WTC11 (cell line): ENCODE measurements at regions not wholly inside any gene's neighbourhood (a gene's known extent, or its start where the extent isn't known, plus 50 kb on each side); places are given as distances from the start of the nearest gene placed in this dataset.

Experiments used
- ATAC-seq: fragments of 200-7000 bp; cut with Tn5 transposase; 2 replicates; pipeline ENCODE4 v1.10.0; 2021; ENCODE audit warnings: mild to moderate bottlenecking, moderate library complexity
- CTCF ChIA-PET: fragments of 300-600 bp; sonication (Branson Sonifier 250); formaldehyde crosslinking; loops from one replicate; lab custom pipeline; 2021; ENCODE audit warnings: antibody characterized with exemption; lab: Charles Lee
- POLR2A ChIA-PET: fragments of 350-600 bp; sonication (Branson Sonifier 250); formaldehyde crosslinking; loops from one replicate; lab custom pipeline; 2021; ENCODE audit warnings: antibody characterized with exemption; lab: Charles Lee
- DNase-seq: peaks from one replicate; pipeline ENCODE4 v3.0.0; 2021; ENCODE audit warnings: low spot score
- H3K27ac Mint-ChIP-seq: 2 replicates; pipeline ENCODE4 v1.8.0; 2021; ENCODE audit warnings: mixed read lengths
- H3K27me3 Mint-ChIP-seq: 2 replicates; pipeline ENCODE4 v1.8.0; 2021; ENCODE audit warnings: low read depth, mild to moderate bottlenecking, moderate library complexity, mixed read lengths
- H3K36me3 Mint-ChIP-seq: 2 replicates; pipeline ENCODE4 v1.8.0; 2021; ENCODE audit warnings: mixed read lengths
- H3K4me1 Mint-ChIP-seq: 2 replicates; pipeline ENCODE4 v1.8.0; 2022; ENCODE audit warnings: mixed read lengths
- H3K4me3 Mint-ChIP-seq: 2 replicates; pipeline ENCODE4 v1.8.0; 2021; ENCODE audit warnings: mild to moderate bottlenecking, moderate library complexity, mixed read lengths
- H3K9me3 Mint-ChIP-seq: 2 replicates; pipeline ENCODE4 v1.8.0; 2021; ENCODE audit warnings: mixed read lengths
- AFF4 ChIP-seq: sonication (generic); formaldehyde crosslinking; IDR thresholded peaks from 2 replicates; pipeline ENCODE4 v1.8.1; 2023; ENCODE audit warnings: mild to moderate bottlenecking, missing genetic modification reagents, borderline replicate concordance
- CDX4 ChIP-seq: fragments of 250-450 bp; sonication (Bioruptor Pico); IDR thresholded peaks from 2 replicates; pipeline ENCODE4 v1.9.0; 2021; ENCODE audit warnings: moderate library complexity, mild to moderate bottlenecking, inconsistent platforms, borderline replicate concordance
- HMGXB4 ChIP-seq: sonication (generic); formaldehyde crosslinking; IDR thresholded peaks from 2 replicates; pipeline ENCODE4 v1.8.1; 2023; ENCODE audit warnings: mild to moderate bottlenecking, moderate library complexity, missing genetic modification reagents
- JAZF1 ChIP-seq: fragments of 250-450 bp; sonication (Bioruptor Pico); IDR thresholded peaks from 2 replicates; pipeline ENCODE4 v1.9.0; 2021; ENCODE audit warnings: moderate library complexity, mild to moderate bottlenecking, inconsistent platforms
- NR2C2 ChIP-seq: sonication (generic); formaldehyde crosslinking; IDR thresholded peaks from 2 replicates; pipeline ENCODE4 v1.8.0; 2022; ENCODE audit warnings: mild to moderate bottlenecking, missing genetic modification reagents
- SOX15 ChIP-seq: fragments of 250-450 bp; sonication (Bioruptor Pico); IDR thresholded peaks from 2 replicates; pipeline ENCODE4 v1.9.0; 2021; ENCODE audit warnings: mild to moderate bottlenecking
- ZNF219 ChIP-seq: sonication (generic); formaldehyde crosslinking; IDR thresholded peaks from 2 replicates; pipeline ENCODE4 v1.8.0; 2023; ENCODE audit warnings: missing genetic modification reagents, mild to moderate bottlenecking, borderline replicate concordance
- ZNF263 ChIP-seq: sonication (generic); formaldehyde crosslinking; IDR thresholded peaks from 2 replicates; pipeline ENCODE4 v1.8.1; 2022; ENCODE audit warnings: low read depth, mild to moderate bottlenecking, moderate library complexity, missing genetic modification reagents
- ZNF423 ChIP-seq: fragments of 250-450 bp; sonication (Bioruptor Pico); IDR thresholded peaks from 2 replicates; pipeline ENCODE4 v2.1.2; 2022; ENCODE audit warnings: mild to moderate bottlenecking, moderate library complexity
- ZNF512 ChIP-seq: sonication (generic); formaldehyde crosslinking; IDR thresholded peaks from 2 replicates; pipeline ENCODE4 v1.8.1; 2022; ENCODE audit warnings: missing genetic modification reagents, borderline replicate concordance
- ZNF532 ChIP-seq: fragments of 250-450 bp; sonication (Bioruptor Pico); IDR thresholded peaks from 2 replicates; pipeline ENCODE4 v1.9.0; 2021; ENCODE audit warnings: mild to moderate bottlenecking, borderline replicate concordance
- TF ChIP-seq, protein P1 (sequence below): sonication (generic); formaldehyde crosslinking; IDR thresholded peaks from 2 replicates; pipeline ENCODE4 v1.8.0; 2022; ENCODE audit warnings: mild to moderate bottlenecking, missing genetic modification reagents
- TF ChIP-seq, protein P2 (sequence below): sonication (generic); formaldehyde crosslinking; IDR thresholded peaks from 2 replicates; pipeline ENCODE4 v1.8.0; 2023; ENCODE audit warnings: mild to moderate bottlenecking, missing genetic modification reagents
- TF ChIP-seq, protein P3 (sequence below): sonication (generic); formaldehyde crosslinking; IDR thresholded peaks from 2 replicates; pipeline ENCODE4 v1.8.1; 2022; ENCODE audit warnings: mild to moderate bottlenecking, moderate library complexity, missing genetic modification reagents
- TF ChIP-seq, protein P4 (sequence below): sonication (generic); formaldehyde crosslinking; IDR thresholded peaks from 2 replicates; pipeline ENCODE4 v1.8.0; 2023; ENCODE audit warnings: missing genetic modification reagents

DNA sequence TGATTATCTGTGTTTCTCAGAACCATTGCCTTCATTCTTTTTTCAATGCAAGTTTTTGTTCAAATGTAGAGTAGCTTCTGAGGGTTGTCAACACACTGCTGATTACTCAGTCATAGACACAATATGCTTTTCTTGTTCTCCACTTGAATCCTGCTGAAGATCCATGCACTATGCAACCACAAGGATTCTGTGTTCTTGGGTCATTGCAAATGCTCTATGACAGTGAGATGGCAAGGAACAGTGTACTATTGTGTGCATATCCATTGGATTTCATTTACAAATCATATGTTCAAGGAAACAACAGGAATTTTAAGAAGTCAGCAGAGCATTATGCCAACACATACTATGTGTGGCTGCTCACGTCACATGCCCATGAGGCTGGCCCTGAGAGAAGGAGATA is 1590.2 kb downstream of the EFNA5 start (continued):
- TF ChIP-seq ZNF532 (CRISPR knock-in tag) (no peak), ZNF512 (CRISPR knock-in tag) (no peak), NR2C2 (CRISPR knock-in tag) (no peak), AFF4 (no peak), ZNF219 (CRISPR knock-in tag) (no peak)
- TF ChIP-seq, protein P1, sequence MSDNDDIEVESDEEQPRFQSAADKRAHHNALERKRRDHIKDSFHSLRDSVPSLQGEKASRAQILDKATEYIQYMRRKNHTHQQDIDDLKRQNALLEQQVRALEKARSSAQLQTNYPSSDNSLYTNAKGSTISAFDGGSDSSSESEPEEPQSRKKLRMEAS (CRISPR knock-in tag), result no peak
- TF ChIP-seq, protein P2, sequence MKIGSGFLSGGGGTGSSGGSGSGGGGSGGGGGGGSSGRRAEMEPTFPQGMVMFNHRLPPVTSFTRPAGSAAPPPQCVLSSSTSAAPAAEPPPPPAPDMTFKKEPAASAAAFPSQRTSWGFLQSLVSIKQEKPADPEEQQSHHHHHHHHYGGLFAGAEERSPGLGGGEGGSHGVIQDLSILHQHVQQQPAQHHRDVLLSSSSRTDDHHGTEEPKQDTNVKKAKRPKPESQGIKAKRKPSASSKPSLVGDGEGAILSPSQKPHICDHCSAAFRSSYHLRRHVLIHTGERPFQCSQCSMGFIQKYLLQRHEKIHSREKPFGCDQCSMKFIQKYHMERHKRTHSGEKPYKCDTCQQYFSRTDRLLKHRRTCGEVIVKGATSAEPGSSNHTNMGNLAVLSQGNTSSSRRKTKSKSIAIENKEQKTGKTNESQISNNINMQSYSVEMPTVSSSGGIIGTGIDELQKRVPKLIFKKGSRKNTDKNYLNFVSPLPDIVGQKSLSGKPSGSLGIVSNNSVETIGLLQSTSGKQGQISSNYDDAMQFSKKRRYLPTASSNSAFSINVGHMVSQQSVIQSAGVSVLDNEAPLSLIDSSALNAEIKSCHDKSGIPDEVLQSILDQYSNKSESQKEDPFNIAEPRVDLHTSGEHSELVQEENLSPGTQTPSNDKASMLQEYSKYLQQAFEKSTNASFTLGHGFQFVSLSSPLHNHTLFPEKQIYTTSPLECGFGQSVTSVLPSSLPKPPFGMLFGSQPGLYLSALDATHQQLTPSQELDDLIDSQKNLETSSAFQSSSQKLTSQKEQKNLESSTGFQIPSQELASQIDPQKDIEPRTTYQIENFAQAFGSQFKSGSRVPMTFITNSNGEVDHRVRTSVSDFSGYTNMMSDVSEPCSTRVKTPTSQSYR (CRISPR knock-in tag), result no peak

DNA sequence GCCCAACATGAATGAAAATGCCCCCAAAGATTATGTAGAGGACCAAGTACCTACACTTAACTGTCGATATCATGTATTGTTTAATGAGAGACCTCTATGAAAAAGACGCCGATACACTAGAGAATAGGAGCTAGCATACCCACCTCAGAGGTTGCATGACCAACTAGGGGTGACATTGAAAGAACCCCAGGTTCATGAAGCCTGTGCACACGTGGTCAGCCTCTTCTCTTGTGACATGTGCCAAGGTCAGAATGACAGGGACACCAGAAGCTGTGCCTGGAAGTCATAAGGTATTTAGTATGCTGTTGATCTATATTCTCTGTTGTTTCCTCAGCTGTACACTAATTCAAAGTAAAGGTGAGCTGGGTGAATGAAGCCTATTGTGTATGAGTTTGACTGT is 1594.1 kb downstream of the EFNA5 start:
- DNase-seq (no peak), ATAC-seq (no peak)
- Mint-ChIP-seq H3K9me3 (peaks cover 7% of the 10 kb centered on the region; the same call in 1 of the 2 replicates), H3K27me3 (no peaks in the 10 kb centered on the region), H3K4me3 (no peak overlapping the region), H3K36me3 (no peaks in the 10 kb centered on the region), H3K4me1 (peaks cover 14% of the 10 kb centered on the region), H3K27ac (no peak overlapping the region)
- CTCF ChIA-PET, result no interaction called here
- POLR2A ChIA-PET, result no interaction called here
- TF ChIP-seq JAZF1 (CRISPR knock-in tag), result no peak
- no peak for TF ChIP-seq ZNF263 (CRISPR knock-in tag)
- no peak for TF ChIP-seq ZNF423 (CRISPR knock-in tag)
- TF ChIP-seq, protein P3, sequence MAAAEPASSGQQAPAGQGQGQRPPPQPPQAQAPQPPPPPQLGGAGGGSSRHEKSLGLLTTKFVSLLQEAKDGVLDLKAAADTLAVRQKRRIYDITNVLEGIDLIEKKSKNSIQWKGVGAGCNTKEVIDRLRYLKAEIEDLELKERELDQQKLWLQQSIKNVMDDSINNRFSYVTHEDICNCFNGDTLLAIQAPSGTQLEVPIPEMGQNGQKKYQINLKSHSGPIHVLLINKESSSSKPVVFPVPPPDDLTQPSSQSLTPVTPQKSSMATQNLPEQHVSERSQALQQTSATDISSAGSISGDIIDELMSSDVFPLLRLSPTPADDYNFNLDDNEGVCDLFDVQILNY (CRISPR knock-in tag), result no peak
- no peak for TF ChIP-seq CDX4 (CRISPR knock-in tag)
- TF ChIP-seq ZNF219 (CRISPR knock-in tag), result no peak
- no peak for TF ChIP-seq HMGXB4
- TF ChIP-seq, protein P4, sequence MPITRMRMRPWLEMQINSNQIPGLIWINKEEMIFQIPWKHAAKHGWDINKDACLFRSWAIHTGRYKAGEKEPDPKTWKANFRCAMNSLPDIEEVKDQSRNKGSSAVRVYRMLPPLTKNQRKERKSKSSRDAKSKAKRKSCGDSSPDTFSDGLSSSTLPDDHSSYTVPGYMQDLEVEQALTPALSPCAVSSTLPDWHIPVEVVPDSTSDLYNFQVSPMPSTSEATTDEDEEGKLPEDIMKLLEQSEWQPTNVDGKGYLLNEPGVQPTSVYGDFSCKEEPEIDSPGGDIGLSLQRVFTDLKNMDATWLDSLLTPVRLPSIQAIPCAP (CRISPR knock-in tag), result no peak
- no peak for TF ChIP-seq SOX15
- TF ChIP-seq, protein P1 (CRISPR knock-in tag), result no peak
